Tibial artery (tissue), 4 donors: ENCODE measurements at regions not wholly inside any gene's neighbourhood (a gene's known extent, or its start where the extent isn't known, plus 50 kb on each side); places are given as distances from the start of the nearest gene placed in this dataset.
"Not testable (repeated sequence)": the region's sequence is repeated elsewhere in the genome, so short reads cannot be mapped to it uniquely, and the experiment has no call there.

Experiments used
- DNase-seq, 2 donors: peaks; one replicate each; pipeline ENCODE4 v3.0.0-alpha.2; 2019
- H3K27ac ChIP-seq, 2 donors: fragments of 200-600 bp; sonication (generic) in 1 of 2; 1 replicate in 1 of 2; 2 replicates in 1 of 2; pipeline ENCODE4 v1.5.1; 2018 to 2019; ENCODE audit warnings: mild to moderate bottlenecking in 1 of 2
- H3K27me3 ChIP-seq, 2 donors: fragments of 200-600 bp; sonication (generic) in 1 of 2; one replicate each; pipeline versions ENCODE4 v1.5.1 to v1.6.0; 2016 to 2019
- H3K36me3 ChIP-seq, 3 donors: fragments of 200-600 bp; sonication (generic) in 2 of 3; one replicate each; pipeline ENCODE4 v1.5.1; 2016 to 2019; ENCODE audit warnings: mild to moderate bottlenecking in 2 of 3
- H3K4me1 ChIP-seq, 4 donors: fragments of 200-600 bp; sonication (generic) in 2 of 4; 1 replicate in 3 of 4; 2 replicates in 1 of 4; pipeline ENCODE4 v1.5.1; 2016 to 2019
- H3K4me3 ChIP-seq, 2 donors: fragments of 200-600 bp; sonication (generic) in 1 of 2; 1 replicate in 1 of 2; 2 replicates in 1 of 2; pipeline ENCODE4 v1.5.1; 2018 to 2019; ENCODE audit warnings: mild to moderate bottlenecking in 2 of 2
- H3K9me3 ChIP-seq, 3 donors: fragments of 200-600 bp; sonication (generic) in 1 of 3; one replicate each; pipeline ENCODE4 v1.5.1; 2016 to 2019
- CTCF ChIP-seq, 2 experiments: fragments of 200-600 bp in 1 of 2; fragments of 450-650 bp in 1 of 2; IDR thresholded peaks; one replicate each; pipeline ENCODE4 v1.5.1; 2017 to 2019; ENCODE audit warnings: antibody characterized with exemption in 2 of 2, mild to moderate bottlenecking in 1 of 2, moderate library complexity in 1 of 2
- intact Hi-C: fragments of 100-400 bp; cut with DNase I; formaldehyde crosslinking; loops from one replicate; pipeline ENCODE4 v1.15.0; 2023; ENCODE audit warnings: low total_unique reads

- DNase-seq: no peak
- intact Hi-C loops: no loop called here
- no peaks in the 10 kb centered on the region for H3K9me3 ChIP-seq
- H3K27me3 ChIP-seq: no peaks in the 10 kb centered on the region
- no peak for TF ChIP-seq CTCF (IDR thresholded peaks at IDR 0.05)
- H3K27ac ChIP-seq: no peak overlapping the region
- no peaks in the 10 kb centered on the region for H3K36me3 ChIP-seq
- H3K4me3 ChIP-seq: no peak overlapping the region
- no peaks in the 10 kb centered on the region for H3K4me1 ChIP-seq
Observed at GRCh38 chr13:81568824-81569223, 1227.9 kb upstream of the SPRY2 start.

GRCh38 chr13:81565849-81566248 lies 1224.9 kb upstream of the SPRY2 start:
- Histone ChIP-seq H3K4me1 (no peaks in the 10 kb centered on the region), H3K27me3 (no peaks in the 10 kb centered on the region), H3K9me3 (no peaks in the 10 kb centered on the region), H3K27ac (no peak overlapping the region), H3K4me3 (no peak overlapping the region), H3K36me3 (no peaks in the 10 kb centered on the region)
- DNase-seq: no peak
- no peak for TF ChIP-seq CTCF (IDR thresholded peaks at IDR 0.05)
- intact Hi-C loops: no loop called here

- Histone ChIP-seq H3K36me3 (no peaks in the 10 kb centered on the region), H3K4me3 (no peak overlapping the region), H3K27me3 (no peaks in the 10 kb centered on the region), H3K4me1 (no peaks in the 10 kb centered on the region), H3K9me3 (no peaks in the 10 kb centered on the region), H3K27ac (no peak overlapping the region)
- DNase-seq: no peak
- no peak for TF ChIP-seq CTCF (IDR thresholded peaks at IDR 0.05)
- intact Hi-C loops: no loop called here
Observed at GRCh38 chr13:81563091-81563490, 1222.2 kb upstream of the SPRY2 start.

- Histone ChIP-seq H3K4me3 (no peak overlapping the region), H3K27ac (no peak overlapping the region), H3K4me1 (no peaks in the 10 kb centered on the region), H3K36me3 (no peaks in the 10 kb centered on the region), H3K9me3 (no peaks in the 10 kb centered on the region), H3K27me3 (no peaks in the 10 kb centered on the region)
- TF ChIP-seq CTCF (IDR thresholded peaks at IDR 0.05): no peak
- intact Hi-C loops: no loop called here
- no peak for DNase-seq
Observed at GRCh38 chr13:81562598-81562997, 1221.7 kb upstream of the SPRY2 start.

GRCh38 chr13:81551036-81551435 lies 1210.1 kb upstream of the SPRY2 start:
- no peak overlapping the region for H3K4me3 ChIP-seq
- H3K27me3 ChIP-seq: no peaks in the 10 kb centered on the region
- H3K9me3 ChIP-seq: no peaks in the 10 kb centered on the region
- DNase-seq: no peak
- TF ChIP-seq CTCF (IDR thresholded peaks at IDR 0.05): no peak
- no peak overlapping the region for H3K27ac ChIP-seq
- no peaks in the 10 kb centered on the region for H3K4me1 ChIP-seq
- intact Hi-C loops: no loop called here
- no peaks in the 10 kb centered on the region for H3K36me3 ChIP-seq

- intact Hi-C loops, H3K4me1 ChIP-seq, DNase-seq, H3K9me3 ChIP-seq, H3K4me3 ChIP-seq, H3K36me3 ChIP-seq, H3K27ac ChIP-seq, H3K27me3 ChIP-seq: not testable (repeated sequence)
Observed at GRCh38 chr13:81546294-81546693, 1205.4 kb upstream of the SPRY2 start.
